ENCODE measurements at regions not wholly inside any gene's neighbourhood (a gene's known extent, or its start where the extent isn't known, plus 50 kb on each side); places are given as distances from the start of the nearest gene placed in this dataset.

GRCh38 chr18:42281851-42282250 is 326.8 kb downstream of the PIK3C3 start:
- BruUV-seq (replicated peaks) = no TSS peak
- H3K27me3 ChIP-seq (replicated peaks; ENCODE audit: control insufficient read depth, insufficient read depth, low read length) = no peaks in the 10 kb centered on the region
- no peaks in the 10 kb centered on the region for H3K4me1 Mint-ChIP-seq (ENCODE audit: low read depth, unreplicated experiment)

GRCh38 chr18:42287047-42287446 is 332.0 kb downstream of the PIK3C3 start:
- no peaks in the 10 kb centered on the region for H3K36me3 Mint-ChIP-seq (ENCODE audit: insufficient read depth, unreplicated experiment)
- no peaks in the 10 kb centered on the region for H3K27me3 Mint-ChIP-seq (ENCODE audit: insufficient read depth, unreplicated experiment)
- intact Hi-C loops (cut with micrococcal nuclease; ENCODE audit: unreplicated experiment) = no loop called here
- Histone ChIP-seq H3K4me1 (no peaks in the 10 kb centered on the region), H3K36me3 (ENCODE audit: control insufficient read depth, insufficient read depth, low read length) (no peaks in the 10 kb centered on the region), H3K4me3 (ENCODE audit: low read depth, low read length) (no peak overlapping the region), H3K27me3 (replicated peaks; ENCODE audit: control insufficient read depth, insufficient read depth, low read length) (no peaks in the 10 kb centered on the region), H3K9me3 (no peaks in the 10 kb centered on the region)
- no TSS peak for BruUV-seq (replicated peaks)
- CTCF ChIA-PET = no interaction called here
- TF ChIP-seq CTCF (IDR thresholded peaks at IDR 0.05; ENCODE audit: insufficient read depth in 1 of 2, low read depth in 1 of 2, low read length in 1 of 2, severe bottlenecking in 1 of 2, unreplicated experiment in 1 of 2) = no peak
- no peak for DNase-seq
- no peak overlapping the region for H3K4me3 Mint-ChIP-seq (ENCODE audit: unreplicated experiment)
- POLR2A ChIA-PET = no interaction called here
- H3K9me3 Mint-ChIP-seq (ENCODE audit: unreplicated experiment) = no peaks in the 10 kb centered on the region
- no peak overlapping the region for H3K27ac Mint-ChIP-seq (ENCODE audit: unreplicated experiment)
- no peaks in the 10 kb centered on the region for H3K4me1 Mint-ChIP-seq (ENCODE audit: low read depth, unreplicated experiment)

More at GRCh38 chr18:42281851-42282250, 326.8 kb downstream of the PIK3C3 start:
- no peaks in the 10 kb centered on the region for H3K4me1 ChIP-seq
- ChIA-PET POLR2A (no interaction called here), CTCF (interaction anchor here (0.6 to 1.4 kb wide), 2 partner anchors 15 to 167 kb away, joined by 3 read pairs; no protein-coding TSS in a partner anchor)
- H3K9me3 ChIP-seq = no peaks in the 10 kb centered on the region
- no peak overlapping the region for H3K27ac Mint-ChIP-seq (ENCODE audit: unreplicated experiment)
- no peak for TF ChIP-seq CTCF (IDR thresholded peaks at IDR 0.05; ENCODE audit: insufficient read depth in 1 of 2, low read depth in 1 of 2, low read length in 1 of 2, severe bottlenecking in 1 of 2, unreplicated experiment in 1 of 2)
- H3K9me3 Mint-ChIP-seq (ENCODE audit: unreplicated experiment) = no peaks in the 10 kb centered on the region
- H3K4me3 ChIP-seq (ENCODE audit: low read depth, low read length) = no peak overlapping the region
- no peak for DNase-seq
- no peak overlapping the region for H3K4me3 Mint-ChIP-seq (ENCODE audit: unreplicated experiment)
- intact Hi-C loops (cut with micrococcal nuclease; ENCODE audit: unreplicated experiment) = no loop called here
- H3K36me3 ChIP-seq (ENCODE audit: control insufficient read depth, insufficient read depth, low read length) = no peaks in the 10 kb centered on the region
- no peaks in the 10 kb centered on the region for H3K36me3 Mint-ChIP-seq (ENCODE audit: insufficient read depth, unreplicated experiment)
- H3K27me3 Mint-ChIP-seq (ENCODE audit: insufficient read depth, unreplicated experiment) = no peaks in the 10 kb centered on the region

- H3K36me3 ChIP-seq (ENCODE audit: control insufficient read depth, insufficient read depth, low read length) = no peaks in the 10 kb centered on the region
- no peak for DNase-seq
- TF ChIP-seq CTCF (IDR thresholded peaks at IDR 0.05; ENCODE audit: insufficient read depth in 1 of 2, low read depth in 1 of 2, low read length in 1 of 2, severe bottlenecking in 1 of 2, unreplicated experiment in 1 of 2) = no peak
- Mint-ChIP-seq H3K9me3 (ENCODE audit: unreplicated experiment) (no peaks in the 10 kb centered on the region), H3K4me3 (ENCODE audit: unreplicated experiment) (no peak overlapping the region), H3K4me1 (ENCODE audit: low read depth, unreplicated experiment) (no peaks in the 10 kb centered on the region), H3K27me3 (ENCODE audit: insufficient read depth, unreplicated experiment) (no peaks in the 10 kb centered on the region), H3K27ac (ENCODE audit: unreplicated experiment) (no peak overlapping the region), H3K36me3 (ENCODE audit: insufficient read depth, unreplicated experiment) (no peaks in the 10 kb centered on the region)
- H3K27me3 ChIP-seq (replicated peaks; ENCODE audit: control insufficient read depth, insufficient read depth, low read length) = no peaks in the 10 kb centered on the region
- POLR2A ChIA-PET = no interaction called here
- CTCF ChIA-PET = no interaction called here
- H3K9me3 ChIP-seq = no peaks in the 10 kb centered on the region
- no TSS peak for BruUV-seq (replicated peaks)
- H3K4me3 ChIP-seq (ENCODE audit: low read depth, low read length) = no peak overlapping the region
- H3K4me1 ChIP-seq = no peaks in the 10 kb centered on the region
- intact Hi-C loops (cut with micrococcal nuclease; ENCODE audit: unreplicated experiment) = no loop called here
These were observed 333.1 kb downstream of the PIK3C3 start for GRCh38 chr18:42288129-42288528.
